OCI-LY1 (cell line): ENCODE measurements at regions not wholly inside any gene's neighbourhood (a gene's known extent, or its start where the extent isn't known, plus 50 kb on each side); places are given as distances from the start of the nearest gene placed in this dataset.

Source experiments
- CTCF ChIP-seq: fragments of 200-600 bp; sonication (generic), shearing (Covaris generic); IDR thresholded peaks from 2 replicates; pipeline ENCODE4 v1.5.1; 2017; ENCODE audit warnings: mild to moderate bottlenecking, antibody characterized with exemption, low read length, moderate library complexity, mixed read lengths
- EZH2 ChIP-seq: fragments of 200-600 bp; sonication (generic), shearing (Covaris generic); IDR thresholded peaks from 2 replicates; pipeline ENCODE4 v1.8.0; 2017; ENCODE audit warnings: borderline replicate concordance, mixed run types, mild to moderate bottlenecking, antibody characterized with exemption, low read length, moderate library complexity, mixed read lengths

GRCh38 chr1:191636345-191636744 is 521.9 kb upstream of the RGS18 start:
- TF ChIP-seq CTCF, result no peak
- no peak for TF ChIP-seq EZH2
